Body of pancreas (tissue), 4 donors: ENCODE measurements at regions not wholly inside any gene's neighbourhood (a gene's known extent, or its start where the extent isn't known, plus 50 kb on each side); places are given as distances from the start of the nearest gene placed in this dataset.
"Not testable (repeated sequence)": the region's sequence is repeated elsewhere in the genome, so short reads cannot be mapped to it uniquely, and the experiment has no call there.

Source experiments
- POLR2A ChIP-seq, 3 donors: fragments of 450-650 bp; IDR thresholded peaks; one replicate each; pipeline ENCODE4 v1.6.1; 2016; ENCODE audit warnings: antibody characterized with exemption in 3 of 3, mild to moderate bottlenecking in 2 of 3
- TF ChIP-seq, protein P1 (sequence below), 7 experiments: fragments of 450-650 bp in 4 of 7; fragments of 200-600 bp in 3 of 7; sonication (generic) in 3 of 7; IDR thresholded peaks; one replicate each; pipeline ENCODE4 v1.5.1; 2016 to 2019; ENCODE audit warnings: antibody characterized with exemption in 7 of 7

DNA sequence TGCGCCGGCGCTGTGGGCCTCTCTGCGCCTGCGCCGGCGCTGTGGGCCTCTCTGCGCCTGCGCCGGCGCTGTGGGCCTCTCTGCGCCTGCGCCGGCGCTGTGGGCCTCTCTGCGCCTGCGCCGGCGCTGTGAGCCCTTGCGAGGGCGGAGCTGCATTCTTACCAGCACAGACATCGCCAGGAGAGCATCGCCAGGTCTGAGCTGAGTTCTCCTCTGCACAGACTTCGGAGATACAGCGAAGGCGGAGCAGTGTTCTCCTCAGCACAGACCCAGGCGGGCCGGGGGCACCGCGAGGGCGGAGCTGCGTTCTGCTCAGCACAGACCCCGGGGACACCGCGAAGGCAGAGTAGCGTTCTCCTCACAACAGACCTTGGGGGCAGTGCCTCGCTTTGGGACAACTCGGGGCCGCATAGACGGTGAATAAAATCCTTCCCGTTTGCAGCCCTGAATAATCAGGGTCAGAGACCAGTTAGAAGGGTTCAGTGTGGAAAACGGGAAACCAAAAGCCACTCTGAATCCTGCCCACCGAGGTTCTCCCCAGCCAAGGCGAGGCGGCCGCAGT, 1268.1 kb downstream of the FOXD4L5 start:
- peak in 2 of 3 donors; percentile 51 to 59 for TF ChIP-seq POLR2A (IDR thresholded peaks at IDR 0.05)
- TF ChIP-seq, protein P1, sequence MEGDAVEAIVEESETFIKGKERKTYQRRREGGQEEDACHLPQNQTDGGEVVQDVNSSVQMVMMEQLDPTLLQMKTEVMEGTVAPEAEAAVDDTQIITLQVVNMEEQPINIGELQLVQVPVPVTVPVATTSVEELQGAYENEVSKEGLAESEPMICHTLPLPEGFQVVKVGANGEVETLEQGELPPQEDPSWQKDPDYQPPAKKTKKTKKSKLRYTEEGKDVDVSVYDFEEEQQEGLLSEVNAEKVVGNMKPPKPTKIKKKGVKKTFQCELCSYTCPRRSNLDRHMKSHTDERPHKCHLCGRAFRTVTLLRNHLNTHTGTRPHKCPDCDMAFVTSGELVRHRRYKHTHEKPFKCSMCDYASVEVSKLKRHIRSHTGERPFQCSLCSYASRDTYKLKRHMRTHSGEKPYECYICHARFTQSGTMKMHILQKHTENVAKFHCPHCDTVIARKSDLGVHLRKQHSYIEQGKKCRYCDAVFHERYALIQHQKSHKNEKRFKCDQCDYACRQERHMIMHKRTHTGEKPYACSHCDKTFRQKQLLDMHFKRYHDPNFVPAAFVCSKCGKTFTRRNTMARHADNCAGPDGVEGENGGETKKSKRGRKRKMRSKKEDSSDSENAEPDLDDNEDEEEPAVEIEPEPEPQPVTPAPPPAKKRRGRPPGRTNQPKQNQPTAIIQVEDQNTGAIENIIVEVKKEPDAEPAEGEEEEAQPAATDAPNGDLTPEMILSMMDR (IDR thresholded peaks at IDR 0.05) = not testable (repeated sequence)
